ENCODE measurements at regions not wholly inside any gene's neighbourhood (a gene's known extent, or its start where the extent isn't known, plus 50 kb on each side); places are given as distances from the start of the nearest gene placed in this dataset.

- no peak for DNase-seq
- Histone ChIP-seq H3K27ac (ENCODE audit: insufficient read depth, low read length, poor library complexity, severe bottlenecking) (no peak overlapping the region), H3K4me1 (ENCODE audit: control insufficient read depth, insufficient read depth, low read length, poor library complexity, severe bottlenecking) (no peaks in the 10 kb centered on the region), H3K27me3 (ENCODE audit: control insufficient read depth, insufficient read depth, low read length) (no peaks in the 10 kb centered on the region), H3K36me3 (ENCODE audit: control insufficient read depth, insufficient read depth, low read length) (no peaks in the 10 kb centered on the region), H3K9me3 (ENCODE audit: control insufficient read depth in 2 of 2, low read length in 2 of 2) (peaks cover 0 to 3% of the 10 kb centered on the region in 2 experiments), H3K4me3 (ENCODE audit: low read depth, low read length) (no peak overlapping the region)
- H3K36me3 Mint-ChIP-seq: no peaks in the 10 kb centered on the region
- no peaks in the 10 kb centered on the region for H3K4me1 Mint-ChIP-seq
- no peak for ATAC-seq (ENCODE audit: low read depth in 2 of 2)
- no peak overlapping the region for H3K27ac Mint-ChIP-seq
- H3K4me3 Mint-ChIP-seq: no peak overlapping the region
- H3K27me3 Mint-ChIP-seq: no peaks in the 10 kb centered on the region
- peaks cover 0 to 13% (median 5%) of the 10 kb centered on the region in 7 donors for H3K9me3 Mint-ChIP-seq
Measured at GRCh38 chr20:12074111-12074655, 156.5 kb downstream of the BTBD3 start.

- Mint-ChIP-seq H3K4me1 (no peaks in the 10 kb centered on the region), H3K27ac (no peak overlapping the region), H3K27me3 (no peaks in the 10 kb centered on the region), H3K9me3 (peaks cover 0 to 17% (median 12%) of the 10 kb centered on the region in 7 donors), H3K4me3 (no peak overlapping the region), H3K36me3 (no peaks in the 10 kb centered on the region)
- ATAC-seq (ENCODE audit: low read depth in 2 of 2) (no peak), DNase-seq (no peak)
- H3K4me1 ChIP-seq (ENCODE audit: control insufficient read depth, insufficient read depth, low read length, poor library complexity, severe bottlenecking): no peaks in the 10 kb centered on the region
- H3K36me3 ChIP-seq (ENCODE audit: control insufficient read depth, insufficient read depth, low read length): no peaks in the 10 kb centered on the region
- no peaks in the 10 kb centered on the region for H3K9me3 ChIP-seq (ENCODE audit: control insufficient read depth in 2 of 2, low read length in 2 of 2)
- H3K27ac ChIP-seq (ENCODE audit: insufficient read depth, low read length, poor library complexity, severe bottlenecking): no peak overlapping the region
- no peak overlapping the region for H3K4me3 ChIP-seq (ENCODE audit: low read depth, low read length)
- H3K27me3 ChIP-seq (ENCODE audit: control insufficient read depth, insufficient read depth, low read length): no peaks in the 10 kb centered on the region
Measured at GRCh38 chr20:12076200-12076599, 158.5 kb downstream of the BTBD3 start.

GRCh38 chr20:12077875-12078274 lies 160.2 kb downstream of the BTBD3 start:
- no peak for DNase-seq
- no peaks in the 10 kb centered on the region for H3K27me3 Mint-ChIP-seq
- H3K4me1 Mint-ChIP-seq: no peaks in the 10 kb centered on the region
- no peaks in the 10 kb centered on the region for H3K9me3 ChIP-seq (ENCODE audit: control insufficient read depth in 2 of 2, low read length in 2 of 2)
- no peaks in the 10 kb centered on the region for H3K36me3 ChIP-seq (ENCODE audit: control insufficient read depth, insufficient read depth, low read length)
- H3K27ac Mint-ChIP-seq: peak overlapping the region in 1 of 3 donors; percentile 21
- no peak overlapping the region for H3K27ac ChIP-seq (ENCODE audit: insufficient read depth, low read length, poor library complexity, severe bottlenecking)
- H3K4me3 Mint-ChIP-seq: no peak overlapping the region
- no peak for ATAC-seq (ENCODE audit: low read depth in 2 of 2)
- H3K36me3 Mint-ChIP-seq: no peaks in the 10 kb centered on the region
- H3K4me1 ChIP-seq (ENCODE audit: control insufficient read depth, insufficient read depth, low read length, poor library complexity, severe bottlenecking): no peaks in the 10 kb centered on the region
- H3K4me3 ChIP-seq (ENCODE audit: low read depth, low read length): no peak overlapping the region
- H3K9me3 Mint-ChIP-seq: peaks cover 0 to 24% (median 12%) of the 10 kb centered on the region in 7 donors
- H3K27me3 ChIP-seq (ENCODE audit: control insufficient read depth, insufficient read depth, low read length): no peaks in the 10 kb centered on the region

- Histone ChIP-seq H3K27ac (ENCODE audit: insufficient read depth, low read length, poor library complexity, severe bottlenecking) (no peak overlapping the region), H3K4me3 (ENCODE audit: low read depth, low read length) (no peak overlapping the region), H3K9me3 (ENCODE audit: control insufficient read depth in 2 of 2, low read length in 2 of 2) (no peaks in the 10 kb centered on the region), H3K36me3 (ENCODE audit: control insufficient read depth, insufficient read depth, low read length) (no peaks in the 10 kb centered on the region), H3K4me1 (ENCODE audit: control insufficient read depth, insufficient read depth, low read length, poor library complexity, severe bottlenecking) (no peaks in the 10 kb centered on the region), H3K27me3 (ENCODE audit: control insufficient read depth, insufficient read depth, low read length) (no peaks in the 10 kb centered on the region)
- no peak for ATAC-seq (ENCODE audit: low read depth in 2 of 2)
- no peaks in the 10 kb centered on the region for H3K36me3 Mint-ChIP-seq
- no peak overlapping the region for H3K27ac Mint-ChIP-seq
- H3K4me1 Mint-ChIP-seq: no peaks in the 10 kb centered on the region
- H3K4me3 Mint-ChIP-seq: no peak overlapping the region
- H3K9me3 Mint-ChIP-seq: peaks cover 0 to 31% (median 8%) of the 10 kb centered on the region in 7 donors
- no peaks in the 10 kb centered on the region for H3K27me3 Mint-ChIP-seq
- no peak for DNase-seq
Measured at GRCh38 chr20:12079490-12079889, 161.8 kb downstream of the BTBD3 start.

GRCh38 chr20:12083269-12083668 lies 165.6 kb downstream of the BTBD3 start:
- H3K27ac Mint-ChIP-seq: no peak overlapping the region
- Histone ChIP-seq H3K36me3 (ENCODE audit: control insufficient read depth, insufficient read depth, low read length) (no peaks in the 10 kb centered on the region), H3K4me1 (ENCODE audit: control insufficient read depth, insufficient read depth, low read length, poor library complexity, severe bottlenecking) (no peaks in the 10 kb centered on the region), H3K4me3 (ENCODE audit: low read depth, low read length) (no peak overlapping the region), H3K27me3 (ENCODE audit: control insufficient read depth, insufficient read depth, low read length) (no peaks in the 10 kb centered on the region), H3K27ac (ENCODE audit: insufficient read depth, low read length, poor library complexity, severe bottlenecking) (no peak overlapping the region), H3K9me3 (ENCODE audit: control insufficient read depth in 2 of 2, low read length in 2 of 2) (peaks cover 5 to 8% of the 10 kb centered on the region in 2 experiments)
- DNase-seq: no peak
- ATAC-seq (ENCODE audit: low read depth in 2 of 2): no peak
- H3K36me3 Mint-ChIP-seq: no peaks in the 10 kb centered on the region
- no peaks in the 10 kb centered on the region for H3K27me3 Mint-ChIP-seq
- H3K4me1 Mint-ChIP-seq: no peaks in the 10 kb centered on the region
- no peak overlapping the region for H3K4me3 Mint-ChIP-seq
- peaks cover 0 to 31% (median 10%) of the 10 kb centered on the region in 7 donors for H3K9me3 Mint-ChIP-seq

- Mint-ChIP-seq H3K27me3 (no peaks in the 10 kb centered on the region), H3K4me3 (no peak overlapping the region), H3K36me3 (no peaks in the 10 kb centered on the region), H3K9me3 (peaks cover 0 to 27% (median 10%) of the 10 kb centered on the region in 7 donors), H3K27ac (no peak overlapping the region), H3K4me1 (no peaks in the 10 kb centered on the region)
- DNase-seq (no peak), ATAC-seq (ENCODE audit: low read depth in 2 of 2) (no peak)
- H3K27me3 ChIP-seq (ENCODE audit: control insufficient read depth, insufficient read depth, low read length): no peaks in the 10 kb centered on the region
- no peaks in the 10 kb centered on the region for H3K36me3 ChIP-seq (ENCODE audit: control insufficient read depth, insufficient read depth, low read length)
- no peak overlapping the region for H3K27ac ChIP-seq (ENCODE audit: insufficient read depth, low read length, poor library complexity, severe bottlenecking)
- H3K4me1 ChIP-seq (ENCODE audit: control insufficient read depth, insufficient read depth, low read length, poor library complexity, severe bottlenecking): no peaks in the 10 kb centered on the region
- no peak overlapping the region for H3K4me3 ChIP-seq (ENCODE audit: low read depth, low read length)
- H3K9me3 ChIP-seq (ENCODE audit: control insufficient read depth in 2 of 2, low read length in 2 of 2): peaks cover 5 to 8% of the 10 kb centered on the region in 2 experiments
Measured at GRCh38 chr20:12084482-12084881, 166.8 kb downstream of the BTBD3 start.

- ATAC-seq (ENCODE audit: low read depth in 2 of 2): no peak
- Mint-ChIP-seq H3K4me1 (no peaks in the 10 kb centered on the region), H3K36me3 (no peaks in the 10 kb centered on the region), H3K27me3 (no peaks in the 10 kb centered on the region), H3K27ac (no peak overlapping the region), H3K9me3 (peaks cover 0 to 26% (median 7%) of the 10 kb centered on the region in 7 donors), H3K4me3 (no peak overlapping the region)
- Histone ChIP-seq H3K27me3 (ENCODE audit: control insufficient read depth, insufficient read depth, low read length) (no peaks in the 10 kb centered on the region), H3K36me3 (ENCODE audit: control insufficient read depth, insufficient read depth, low read length) (no peaks in the 10 kb centered on the region), H3K27ac (ENCODE audit: insufficient read depth, low read length, poor library complexity, severe bottlenecking) (no peak overlapping the region), H3K4me1 (ENCODE audit: control insufficient read depth, insufficient read depth, low read length, poor library complexity, severe bottlenecking) (no peaks in the 10 kb centered on the region), H3K4me3 (ENCODE audit: low read depth, low read length) (no peak overlapping the region), H3K9me3 (ENCODE audit: control insufficient read depth in 2 of 2, low read length in 2 of 2) (peaks cover 5 to 8% of the 10 kb centered on the region in 2 experiments)
- no peak for DNase-seq
Measured at GRCh38 chr20:12086359-12086758, 168.7 kb downstream of the BTBD3 start.

GRCh38 chr20:12090920-12091319 lies 173.2 kb downstream of the BTBD3 start:
- Mint-ChIP-seq H3K9me3 (peaks cover 0 to 39% (median 4%) of the 10 kb centered on the region in 7 donors), H3K4me1 (no peaks in the 10 kb centered on the region), H3K27ac (peak overlapping the region in 1 of 3 donors; percentile 43), H3K36me3 (no peaks in the 10 kb centered on the region), H3K27me3 (no peaks in the 10 kb centered on the region), H3K4me3 (no peak overlapping the region)
- ATAC-seq (ENCODE audit: low read depth in 2 of 2): no peak
- DNase-seq: no peak
- Histone ChIP-seq H3K27ac (ENCODE audit: insufficient read depth, low read length, poor library complexity, severe bottlenecking) (no peak overlapping the region), H3K4me1 (ENCODE audit: control insufficient read depth, insufficient read depth, low read length, poor library complexity, severe bottlenecking) (no peaks in the 10 kb centered on the region), H3K27me3 (ENCODE audit: control insufficient read depth, insufficient read depth, low read length) (no peaks in the 10 kb centered on the region), H3K36me3 (ENCODE audit: control insufficient read depth, insufficient read depth, low read length) (no peaks in the 10 kb centered on the region), H3K4me3 (ENCODE audit: low read depth, low read length) (no peak overlapping the region), H3K9me3 (ENCODE audit: control insufficient read depth in 2 of 2, low read length in 2 of 2) (peaks cover 0 to 5% of the 10 kb centered on the region in 2 experiments)
